ENCODE measurements at regions not wholly inside any gene's neighbourhood (a gene's known extent, or its start where the extent isn't known, plus 50 kb on each side); places are given as distances from the start of the nearest gene placed in this dataset.

GRCh38 chr3:99332718-99333117 lies 305.7 kb upstream of the COL8A1 start:
- TF ChIP-seq CTCF (IDR thresholded peaks at IDR 0.05; ENCODE audit: insufficient read depth, low read depth, low read length): no peak
- TF ChIP-seq EZH2 (IDR thresholded peaks at IDR 0.05; ENCODE audit: insufficient read depth, low read length): no peak
